Natural killer cell (primary cell): ENCODE measurements at regions not wholly inside any gene's neighbourhood (a gene's known extent, or its start where the extent isn't known, plus 50 kb on each side); places are given as distances from the start of the nearest gene placed in this dataset.

Experiments used
- ATAC-seq, 3 donors: fragments of 150-1000 bp in 2 of 3; fragments of 200-7000 bp in 1 of 3; cut with Tn5 transposase; 1 replicate in 1 of 3; 2 replicates in 2 of 3; pipeline ENCODE4 v1.10.0; 2021; ENCODE audit warnings: mild to moderate bottlenecking in 2 of 3, moderate library complexity in 2 of 3
- DNase-seq, 2 donors: peaks; one replicate each; pipeline versions ENCODE4 v3.0.0 to v3.0.0-alpha.2; 2013 to 2021; ENCODE audit warnings: mixed read lengths in 1 of 2
- H3K27ac ChIP-seq: one replicate; pipeline ENCODE4 v1.5.1; 2013; ENCODE audit warnings: mild to moderate bottlenecking, low read length
- H3K27me3 ChIP-seq: one replicate; pipeline ENCODE4 v1.6.1; 2013; ENCODE audit warnings: low read length; ENCODE audit not compliant: control insufficient read depth, insufficient read depth
- H3K36me3 ChIP-seq: one replicate; pipeline ENCODE4 v1.6.1; 2013; ENCODE audit warnings: low read length; ENCODE audit not compliant: control insufficient read depth, insufficient read depth
- H3K4me1 ChIP-seq: one replicate; pipeline ENCODE4 v1.6.1; 2013; ENCODE audit warnings: low read length; ENCODE audit not compliant: control insufficient read depth, insufficient read depth
- H3K4me3 ChIP-seq: one replicate; pipeline ENCODE4 v1.5.1; 2013; ENCODE audit warnings: low read length
- H3K9me3 ChIP-seq: one replicate; pipeline ENCODE4 v1.6.1; 2013; ENCODE audit warnings: low read length; ENCODE audit not compliant: control insufficient read depth, insufficient read depth
- H3K27ac Mint-ChIP-seq, 2 donors: one replicate each; pipeline ENCODE4 v1.8.0; 2022; ENCODE audit warnings: mild to moderate bottlenecking in 2 of 2, mixed read lengths in 2 of 2, moderate library complexity in 1 of 2
- H3K27me3 Mint-ChIP-seq, 2 donors: one replicate each; pipeline ENCODE4 v1.8.0; 2022; ENCODE audit warnings: low read depth in 2 of 2, mixed read lengths in 2 of 2
- H3K36me3 Mint-ChIP-seq: one replicate; pipeline ENCODE4 v1.8.0; 2022; ENCODE audit warnings: mixed read lengths
- H3K4me1 Mint-ChIP-seq, 2 donors: one replicate each; pipeline ENCODE4 v1.8.0; 2022; ENCODE audit warnings: mixed read lengths in 2 of 2
- H3K4me3 Mint-ChIP-seq: one replicate; pipeline ENCODE4 v1.8.0; 2022; ENCODE audit warnings: mild to moderate bottlenecking, moderate library complexity, mixed read lengths
- H3K9me3 Mint-ChIP-seq, 2 donors: one replicate each; pipeline ENCODE4 v1.8.0; 2022; ENCODE audit warnings: mixed read lengths in 2 of 2
- CTCF ChIP-seq: fragments of 200-600 bp; IDR thresholded peaks from one replicate; pipeline ENCODE4 v1.8.0; 2022; ENCODE audit warnings: antibody characterized with exemption
- WGBS: methylation state at CpG from one replicate; pipeline ENCODE4 v1.1.7; 2013; ENCODE audit warnings: missing lambda C conversion rate; ENCODE audit not compliant: insufficient coverage; 5-methylcytosine and 5-hydroxymethylcytosine counted together
- intact Hi-C: fragments of 100-400 bp; cut with micrococcal nuclease; formaldehyde crosslinking; loops from one replicate; pipeline ENCODE4 v1.14.2; 2022

- Mint-ChIP-seq H3K27ac (no peak overlapping the region), H3K27me3 (no peaks in the 10 kb centered on the region), H3K36me3 (peaks cover 3% of the 10 kb centered on the region), H3K4me1 (no peaks in the 10 kb centered on the region), H3K4me3 (no peak overlapping the region), H3K9me3 (peaks cover 0 to 7% of the 10 kb centered on the region in 2 donors)
- ATAC-seq (no peak), DNase-seq (no peak)
- WGBS = 50% methylated on average over 1 of the region's 3 CpGs
- no peaks in the 10 kb centered on the region for H3K27me3 ChIP-seq
- H3K27ac ChIP-seq = no peak overlapping the region
- no peak for TF ChIP-seq CTCF
- H3K9me3 ChIP-seq = no peaks in the 10 kb centered on the region
- intact Hi-C loops = no loop called here
- no peaks in the 10 kb centered on the region for H3K36me3 ChIP-seq
- H3K4me1 ChIP-seq = no peaks in the 10 kb centered on the region
- H3K4me3 ChIP-seq = no peak overlapping the region
These were observed 195.6 kb downstream of the TMX3 start for GRCh38 chr18:68519336-68519735.

- no peak for ATAC-seq
- WGBS = 81% methylated on average over 2 of the region's 2 CpGs
- H3K27ac Mint-ChIP-seq = no peak overlapping the region
These were observed 205.0 kb downstream of the TMX3 start for GRCh38 chr18:68509902-68510301.

GRCh38 chr18:68507781-68508180 lies 207.1 kb downstream of the TMX3 start:
- DNase-seq = no peak
- WGBS = 90% methylated on average over 1 of the region's 2 CpGs
- Mint-ChIP-seq H3K9me3 (peaks cover 2 to 6% of the 10 kb centered on the region in 2 donors), H3K27ac (no peak overlapping the region), H3K36me3 (no peaks in the 10 kb centered on the region), H3K27me3 (no peaks in the 10 kb centered on the region), H3K4me1 (no peaks in the 10 kb centered on the region), H3K4me3 (no peak overlapping the region)
- Histone ChIP-seq H3K4me3 (no peak overlapping the region), H3K27ac (no peak overlapping the region), H3K36me3 (no peaks in the 10 kb centered on the region), H3K27me3 (no peaks in the 10 kb centered on the region), H3K4me1 (no peaks in the 10 kb centered on the region), H3K9me3 (no peaks in the 10 kb centered on the region)
- ATAC-seq = no peak
- TF ChIP-seq CTCF = no peak
- intact Hi-C loops = no loop called here

More at GRCh38 chr18:68509902-68510301, 205.0 kb downstream of the TMX3 start:
- H3K4me3 Mint-ChIP-seq = no peak overlapping the region
- intact Hi-C loops = no loop called here
- H3K36me3 ChIP-seq = no peaks in the 10 kb centered on the region
- H3K4me3 ChIP-seq = no peak overlapping the region
- no peaks in the 10 kb centered on the region for H3K4me1 ChIP-seq
- H3K27ac ChIP-seq = no peak overlapping the region
- H3K27me3 Mint-ChIP-seq = no peaks in the 10 kb centered on the region
- DNase-seq = no peak
- no peaks in the 10 kb centered on the region for H3K4me1 Mint-ChIP-seq
- peaks cover 6% of the 10 kb centered on the region for H3K36me3 Mint-ChIP-seq
- no peaks in the 10 kb centered on the region for H3K9me3 ChIP-seq
- H3K9me3 Mint-ChIP-seq = peaks cover 3 to 7% of the 10 kb centered on the region in 2 donors
- no peak for TF ChIP-seq CTCF
- no peaks in the 10 kb centered on the region for H3K27me3 ChIP-seq

GRCh38 chr18:68505178-68505574 lies 209.7 kb downstream of the TMX3 start:
- intact Hi-C loops = no loop called here
- no peaks in the 10 kb centered on the region for H3K4me1 Mint-ChIP-seq
- ATAC-seq (no peak), DNase-seq (no peak)
- H3K27me3 ChIP-seq = no peaks in the 10 kb centered on the region
- no peak overlapping the region for H3K4me3 ChIP-seq
- 84% methylated on average over 3 of the region's 3 CpGs for WGBS
- H3K4me3 Mint-ChIP-seq = no peak overlapping the region
- no peaks in the 10 kb centered on the region for H3K27me3 Mint-ChIP-seq
- H3K36me3 Mint-ChIP-seq = no peaks in the 10 kb centered on the region
- no peaks in the 10 kb centered on the region for H3K36me3 ChIP-seq
- TF ChIP-seq CTCF = no peak
- peaks cover 0 to 2% of the 10 kb centered on the region in 2 donors for H3K9me3 Mint-ChIP-seq
- H3K4me1 ChIP-seq = no peaks in the 10 kb centered on the region
- no peak overlapping the region for H3K27ac ChIP-seq
- no peak overlapping the region for H3K27ac Mint-ChIP-seq
- no peaks in the 10 kb centered on the region for H3K9me3 ChIP-seq
